HEK293T (cell line): ENCODE measurements at regions not wholly inside any gene's neighbourhood (a gene's known extent, or its start where the extent isn't known, plus 50 kb on each side); places are given as distances from the start of the nearest gene placed in this dataset.

Source experiments
- ARNT ChIP-seq: fragments of 450-650 bp; IDR thresholded peaks from 2 replicates; pipeline ENCODE4 v1.6.1; 2017; ENCODE audit warnings: mild to moderate bottlenecking
- CTBP1 ChIP-seq: fragments of 450-650 bp; IDR thresholded peaks from 2 replicates; pipeline ENCODE4 v1.6.1; 2016; ENCODE audit warnings: borderline replicate concordance
- FOXA1 ChIP-seq: fragments of 450-650 bp; IDR thresholded peaks from 2 replicates; pipeline ENCODE4 v1.6.1; 2016; ENCODE audit warnings: mild to moderate bottlenecking
- FOXK2 ChIP-seq: fragments of 450-650 bp; IDR thresholded peaks from 2 replicates; pipeline ENCODE4 v1.6.1; 2016; ENCODE audit warnings: mild to moderate bottlenecking
- HDGF ChIP-seq: fragments of 450-650 bp; IDR thresholded peaks from 2 replicates; pipeline ENCODE4 v1.6.1; 2017; ENCODE audit warnings: antibody characterized with exemption, borderline replicate concordance
- LEF1 ChIP-seq: fragments of 450-650 bp; IDR thresholded peaks from 2 replicates; pipeline ENCODE4 v1.6.1; 2017; ENCODE audit warnings: mild to moderate bottlenecking, borderline replicate concordance
- NFRKB ChIP-seq: fragments of 450-650 bp; IDR thresholded peaks from 2 replicates; pipeline ENCODE4 v1.6.1; 2016; ENCODE audit warnings: mild to moderate bottlenecking, moderate library complexity
- PKNOX1 ChIP-seq: fragments of 450-650 bp; IDR thresholded peaks from 2 replicates; pipeline ENCODE4 v1.6.1; 2016
- SP1 ChIP-seq: fragments of 450-650 bp; IDR thresholded peaks from 2 replicates; pipeline ENCODE4 v1.6.1; 2017
- SUZ12 ChIP-seq: fragments of 450-650 bp; IDR thresholded peaks from 2 replicates; pipeline ENCODE4 v1.6.1; 2016; ENCODE audit warnings: mild to moderate bottlenecking
- ZNF384 ChIP-seq: fragments of 450-650 bp; IDR thresholded peaks from 2 replicates; pipeline ENCODE4 v1.6.1; 2016

- TF ChIP-seq HDGF, result no peak
- TF ChIP-seq NFRKB, result no peak
- no peak for TF ChIP-seq SP1
- TF ChIP-seq FOXA1, result no peak
- TF ChIP-seq CTBP1, result no peak
- TF ChIP-seq LEF1, result no peak
- TF ChIP-seq FOXK2, result no peak
- no peak for TF ChIP-seq SUZ12
- no peak for TF ChIP-seq ARNT
- no peak for TF ChIP-seq PKNOX1
- no peak for TF ChIP-seq ZNF384
These were observed 987.7 kb downstream of the TYW1 start for GRCh38 chr7:67984326-67984725.
